Thoracic aorta (tissue), 2 donors: ENCODE measurements at regions not wholly inside any gene's neighbourhood (a gene's known extent, or its start where the extent isn't known, plus 50 kb on each side); places are given as distances from the start of the nearest gene placed in this dataset.

Experiments
- ATAC-seq: fragments of 150-250 bp; one replicate; pipeline ENCODE4 v1.8.0; 2017; ENCODE audit warnings: low read depth; ENCODE audit not compliant: insufficient number of reproducible peaks, low FRiP score
- DNase-seq: peaks from one replicate; pipeline ENCODE4 v3.0.0-alpha.2; 2020; ENCODE audit warnings: low spot score
- H3K27ac ChIP-seq, 2 donors: fragments of 200-600 bp; sonication (generic); 1 replicate in 1 of 2; 2 replicates in 1 of 2; pipeline ENCODE4 v1.5.1; 2016; ENCODE audit warnings: mild to moderate bottlenecking in 2 of 2, moderate library complexity in 2 of 2
- H3K27me3 ChIP-seq: fragments of 200-600 bp; sonication (generic); replicated peaks from 2 replicates; pipeline ENCODE4 v1.6.0; 2016; ENCODE audit warnings: mild to moderate bottlenecking; ENCODE audit not compliant: insufficient read depth
- H3K36me3 ChIP-seq: fragments of 200-600 bp; sonication (generic); one replicate; pipeline ENCODE4 v1.5.1; 2016
- H3K4me1 ChIP-seq, 2 donors: fragments of 200-600 bp; sonication (generic); 1 replicate in 1 of 2; 2 replicates in 1 of 2; pipeline versions ENCODE4 v1.5.1 to v1.6.0; 2016; ENCODE audit warnings: low read depth in 2 of 2, mild to moderate bottlenecking in 1 of 2; ENCODE audit not compliant: control insufficient read depth in 1 of 2
- H3K4me3 ChIP-seq: fragments of 200-600 bp; sonication (generic); 2 replicates; pipeline ENCODE4 v1.5.1; 2016; ENCODE audit warnings: mild to moderate bottlenecking
- H3K9me3 ChIP-seq: fragments of 200-600 bp; sonication (generic); 2 replicates; pipeline ENCODE4 v1.5.1; 2016
- TF ChIP-seq, protein P1 (sequence below): fragments of 200-600 bp; sonication (generic); IDR thresholded peaks from one replicate; pipeline ENCODE4 v1.5.1; 2019; ENCODE audit warnings: antibody characterized with exemption

DNA sequence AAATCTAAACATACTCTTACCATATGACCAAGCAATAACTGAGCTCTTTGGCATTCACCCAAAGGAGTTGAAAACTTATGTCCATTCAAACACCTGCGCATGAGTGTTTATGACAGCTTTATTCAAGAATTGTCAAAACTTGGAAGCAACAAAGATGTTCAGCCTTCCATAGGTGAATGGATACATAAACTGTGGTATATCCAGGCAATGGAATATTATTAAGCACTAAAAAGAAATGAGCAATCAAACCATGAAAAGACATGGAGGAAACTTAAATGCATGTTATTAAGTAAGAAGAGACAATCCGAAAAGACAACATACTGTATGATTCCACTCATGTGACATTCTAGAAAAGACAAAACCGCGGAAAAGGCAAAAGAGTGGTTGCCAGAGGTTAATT is 312.0 kb upstream of the TMC3 start:
- Histone ChIP-seq H3K4me3 (no peak overlapping the region), H3K27me3 (no peaks in the 10 kb centered on the region), H3K36me3 (no peaks in the 10 kb centered on the region), H3K27ac (no peak overlapping the region), H3K9me3 (peaks cover 9% of the 10 kb centered on the region), H3K4me1 (no peaks in the 10 kb centered on the region)
- ATAC-seq (no peak), DNase-seq (no peak)
- TF ChIP-seq, protein P1, sequence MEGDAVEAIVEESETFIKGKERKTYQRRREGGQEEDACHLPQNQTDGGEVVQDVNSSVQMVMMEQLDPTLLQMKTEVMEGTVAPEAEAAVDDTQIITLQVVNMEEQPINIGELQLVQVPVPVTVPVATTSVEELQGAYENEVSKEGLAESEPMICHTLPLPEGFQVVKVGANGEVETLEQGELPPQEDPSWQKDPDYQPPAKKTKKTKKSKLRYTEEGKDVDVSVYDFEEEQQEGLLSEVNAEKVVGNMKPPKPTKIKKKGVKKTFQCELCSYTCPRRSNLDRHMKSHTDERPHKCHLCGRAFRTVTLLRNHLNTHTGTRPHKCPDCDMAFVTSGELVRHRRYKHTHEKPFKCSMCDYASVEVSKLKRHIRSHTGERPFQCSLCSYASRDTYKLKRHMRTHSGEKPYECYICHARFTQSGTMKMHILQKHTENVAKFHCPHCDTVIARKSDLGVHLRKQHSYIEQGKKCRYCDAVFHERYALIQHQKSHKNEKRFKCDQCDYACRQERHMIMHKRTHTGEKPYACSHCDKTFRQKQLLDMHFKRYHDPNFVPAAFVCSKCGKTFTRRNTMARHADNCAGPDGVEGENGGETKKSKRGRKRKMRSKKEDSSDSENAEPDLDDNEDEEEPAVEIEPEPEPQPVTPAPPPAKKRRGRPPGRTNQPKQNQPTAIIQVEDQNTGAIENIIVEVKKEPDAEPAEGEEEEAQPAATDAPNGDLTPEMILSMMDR, result no peak

DNA sequence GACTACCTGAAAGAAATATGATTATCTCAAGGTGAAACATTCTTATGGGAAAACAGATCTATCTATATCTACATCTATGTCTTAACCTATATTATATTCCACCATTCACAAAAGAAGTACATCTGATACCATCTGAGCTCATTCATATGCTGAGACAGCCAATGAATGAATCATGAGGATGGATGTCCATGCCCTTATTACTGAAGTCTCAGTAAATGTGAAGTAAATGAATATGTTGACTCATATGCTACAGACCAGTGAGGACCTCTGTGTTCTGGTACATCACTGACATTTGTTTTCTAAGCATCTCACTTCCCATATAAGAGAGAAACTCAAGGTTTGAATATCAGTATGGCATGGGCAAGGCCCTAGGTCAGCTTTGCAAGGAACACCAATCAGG is 311.2 kb upstream of the TMC3 start:
- TF ChIP-seq, protein P1, result no peak
- Histone ChIP-seq H3K27ac (no peak overlapping the region), H3K9me3 (peaks cover 9% of the 10 kb centered on the region), H3K4me1 (no peaks in the 10 kb centered on the region), H3K36me3 (no peaks in the 10 kb centered on the region), H3K27me3 (no peaks in the 10 kb centered on the region), H3K4me3 (no peak overlapping the region)
- ATAC-seq, result no peak
- DNase-seq, result no peak

DNA sequence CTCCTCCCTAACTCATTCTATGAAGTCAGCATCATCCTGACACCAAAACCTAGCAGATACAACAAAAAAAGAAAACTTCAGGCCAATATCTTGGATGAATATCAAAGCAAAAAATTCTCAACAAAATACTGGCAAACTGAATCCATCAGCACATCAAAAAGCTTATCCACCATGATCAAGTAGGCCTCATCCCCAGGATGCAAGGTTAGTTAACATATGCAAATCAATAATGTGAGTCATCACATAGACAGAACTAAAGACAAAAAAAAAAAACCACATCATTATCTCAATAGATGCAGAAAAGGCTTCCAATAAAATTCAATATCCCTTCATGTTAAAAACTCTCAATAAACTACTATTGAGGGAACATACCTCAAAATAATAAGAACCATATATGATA is 306.8 kb upstream of the TMC3 start:
- H3K4me1 ChIP-seq, result no peaks in the 10 kb centered on the region
- no peak overlapping the region for H3K4me3 ChIP-seq
- peaks cover 5% of the 10 kb centered on the region for H3K9me3 ChIP-seq
- H3K27me3 ChIP-seq, result no peaks in the 10 kb centered on the region
- H3K36me3 ChIP-seq, result no peaks in the 10 kb centered on the region
- TF ChIP-seq, protein P1, result no peak
- no peak overlapping the region for H3K27ac ChIP-seq
- ATAC-seq (no peak), DNase-seq (no peak)

DNA sequence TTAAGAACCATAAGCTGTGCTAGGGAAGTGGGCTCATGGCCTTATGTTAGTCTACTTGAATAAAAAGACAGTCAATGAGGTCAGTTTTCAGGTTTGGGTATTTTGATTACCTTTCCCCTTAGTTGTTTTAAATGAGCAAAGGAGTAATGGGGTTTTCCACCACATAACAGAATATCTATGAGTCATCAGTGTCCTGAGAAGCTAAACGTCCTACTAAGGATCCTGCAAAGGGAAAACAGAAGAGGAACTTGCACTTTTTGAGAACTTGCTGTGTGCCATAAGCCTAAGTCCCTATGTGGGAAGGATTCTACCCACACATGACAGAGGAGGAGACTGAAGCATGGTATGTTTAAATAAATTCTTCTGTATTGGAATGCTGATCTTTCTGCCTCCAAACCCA is 292.8 kb upstream of the TMC3 start:
- H3K27me3 ChIP-seq, result no peaks in the 10 kb centered on the region
- TF ChIP-seq, protein P1, result no peak
- no peak overlapping the region for H3K27ac ChIP-seq
- DNase-seq (no peak), ATAC-seq (no peak)
- H3K36me3 ChIP-seq, result no peaks in the 10 kb centered on the region
- no peaks in the 10 kb centered on the region for H3K4me1 ChIP-seq
- H3K9me3 ChIP-seq, result no peaks in the 10 kb centered on the region
- no peak overlapping the region for H3K4me3 ChIP-seq

DNA sequence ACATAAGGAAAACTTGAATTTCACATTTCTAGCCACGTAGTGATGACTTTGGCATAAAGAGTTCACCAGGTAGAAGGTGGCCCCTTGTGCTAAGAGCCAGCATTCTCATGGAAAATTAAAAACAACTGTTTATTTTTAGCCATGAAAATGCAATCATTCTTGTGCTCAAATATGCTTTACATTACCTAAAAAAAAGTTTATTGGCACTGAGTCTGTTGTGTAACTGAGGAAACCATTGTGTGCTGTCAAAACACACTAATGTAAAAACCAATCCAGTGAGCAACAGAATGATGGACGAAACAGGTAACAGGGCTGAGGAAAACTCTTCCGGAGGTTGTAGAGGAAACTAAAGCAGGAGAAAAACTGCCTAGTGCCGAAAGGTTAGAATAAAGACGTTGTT is 287.0 kb upstream of the TMC3 start:
- H3K4me3 ChIP-seq, result no peak overlapping the region
- no peaks in the 10 kb centered on the region for H3K4me1 ChIP-seq
- TF ChIP-seq, protein P1, result no peak
- no peak for DNase-seq
- no peak overlapping the region for H3K27ac ChIP-seq
- H3K9me3 ChIP-seq, result no peaks in the 10 kb centered on the region
- no peaks in the 10 kb centered on the region for H3K36me3 ChIP-seq
- no peak for ATAC-seq
- no peaks in the 10 kb centered on the region for H3K27me3 ChIP-seq
